Upper lobe of left lung (tissue), 4 donors: ENCODE measurements at regions not wholly inside any gene's neighbourhood (a gene's known extent, or its start where the extent isn't known, plus 50 kb on each side); places are given as distances from the start of the nearest gene placed in this dataset.

Experiments
- EP300 ChIP-seq, 4 donors: sonication (generic); formaldehyde crosslinking; IDR thresholded peaks; one replicate each; pipeline ENCODE4 v1.5.1; 2017; ENCODE audit warnings: antibody characterized with exemption in 4 of 4, control low read depth in 2 of 4
- POLR2A ChIP-seq, 4 donors: fragments of 450-650 bp; IDR thresholded peaks; one replicate each; pipeline ENCODE4 v1.5.1; 2016 to 2017; ENCODE audit warnings: antibody characterized with exemption in 4 of 4, mild to moderate bottlenecking in 2 of 4
- TF ChIP-seq, protein P1 (sequence below), 6 experiments: fragments of 450-650 bp in 4 of 6; fragments of 200-600 bp in 2 of 6; sonication (generic) in 2 of 6; IDR thresholded peaks; one replicate each; pipeline ENCODE4 v1.5.1; 2016 to 2019; ENCODE audit warnings: antibody characterized with exemption in 6 of 6

DNA sequence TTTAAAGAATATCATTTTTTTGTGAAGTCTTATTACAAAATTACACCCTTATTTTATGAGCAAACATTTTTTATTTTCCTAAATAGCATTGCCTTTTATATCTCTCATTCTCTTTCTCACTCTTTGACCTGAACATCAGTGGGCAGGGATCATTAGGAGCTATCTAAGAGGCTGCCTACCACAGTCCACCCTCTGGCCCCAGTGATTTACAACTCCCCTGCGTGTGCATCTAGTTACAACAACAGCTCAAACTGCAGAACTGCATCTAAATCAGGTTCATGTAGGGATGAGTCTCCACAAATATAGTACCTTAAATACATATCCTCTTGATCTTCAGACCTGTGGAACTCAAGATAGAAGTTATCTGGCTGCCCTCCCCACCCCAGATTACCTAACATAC is 172.4 kb upstream of the CXCR4 start:
- TF ChIP-seq, protein P1, sequence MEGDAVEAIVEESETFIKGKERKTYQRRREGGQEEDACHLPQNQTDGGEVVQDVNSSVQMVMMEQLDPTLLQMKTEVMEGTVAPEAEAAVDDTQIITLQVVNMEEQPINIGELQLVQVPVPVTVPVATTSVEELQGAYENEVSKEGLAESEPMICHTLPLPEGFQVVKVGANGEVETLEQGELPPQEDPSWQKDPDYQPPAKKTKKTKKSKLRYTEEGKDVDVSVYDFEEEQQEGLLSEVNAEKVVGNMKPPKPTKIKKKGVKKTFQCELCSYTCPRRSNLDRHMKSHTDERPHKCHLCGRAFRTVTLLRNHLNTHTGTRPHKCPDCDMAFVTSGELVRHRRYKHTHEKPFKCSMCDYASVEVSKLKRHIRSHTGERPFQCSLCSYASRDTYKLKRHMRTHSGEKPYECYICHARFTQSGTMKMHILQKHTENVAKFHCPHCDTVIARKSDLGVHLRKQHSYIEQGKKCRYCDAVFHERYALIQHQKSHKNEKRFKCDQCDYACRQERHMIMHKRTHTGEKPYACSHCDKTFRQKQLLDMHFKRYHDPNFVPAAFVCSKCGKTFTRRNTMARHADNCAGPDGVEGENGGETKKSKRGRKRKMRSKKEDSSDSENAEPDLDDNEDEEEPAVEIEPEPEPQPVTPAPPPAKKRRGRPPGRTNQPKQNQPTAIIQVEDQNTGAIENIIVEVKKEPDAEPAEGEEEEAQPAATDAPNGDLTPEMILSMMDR (IDR thresholded peaks at IDR 0.05): no peak
- TF ChIP-seq EP300 (IDR thresholded peaks at IDR 0.05) (no peak), POLR2A (IDR thresholded peaks at IDR 0.05) (no peak)
